ENCODE measurements at regions not wholly inside any gene's neighbourhood (a gene's known extent, or its start where the extent isn't known, plus 50 kb on each side); places are given as distances from the start of the nearest gene placed in this dataset.

- peak; percentile 68 for DNase-seq (ENCODE audit: low read depth)
- peaks cover 15% of the 10 kb centered on the region for H3K9me3 ChIP-seq (ENCODE audit: control insufficient read depth, low read length)
- no peaks in the 10 kb centered on the region for H3K36me3 ChIP-seq (ENCODE audit: control insufficient read depth, insufficient read depth, low read length, severe bottlenecking)
- peaks cover 17% of the 10 kb centered on the region for H3K4me1 ChIP-seq (ENCODE audit: control insufficient read depth, insufficient read depth, low read length)
- H3K9ac ChIP-seq (ENCODE audit: low read length) = no peak overlapping the region
- no peak overlapping the region for H3K4me3 ChIP-seq (ENCODE audit: low read length)
- no peaks in the 10 kb centered on the region for H3K27me3 ChIP-seq (replicated peaks; ENCODE audit: control insufficient read depth, insufficient read depth, low read length)
These were observed 247.5 kb downstream of the MREG start for GRCh38 chr2:215765729-215766360.

- no peaks in the 10 kb centered on the region for H3K27me3 ChIP-seq (replicated peaks; ENCODE audit: control insufficient read depth, insufficient read depth, low read length)
These were observed 248.8 kb downstream of the MREG start for GRCh38 chr2:215764441-215765048.

GRCh38 chr2:215760557-215760956 lies 252.8 kb downstream of the MREG start:
- H3K36me3 ChIP-seq (ENCODE audit: control insufficient read depth, insufficient read depth, low read length, severe bottlenecking) = no peaks in the 10 kb centered on the region
- no peak overlapping the region for H3K9ac ChIP-seq (ENCODE audit: low read length)
- no peaks in the 10 kb centered on the region for H3K27me3 ChIP-seq (replicated peaks; ENCODE audit: control insufficient read depth, insufficient read depth, low read length)
- H3K4me3 ChIP-seq (ENCODE audit: low read length) = no peak overlapping the region
- DNase-seq (ENCODE audit: low read depth) = no peak
- H3K4me1 ChIP-seq (ENCODE audit: control insufficient read depth, insufficient read depth, low read length) = peaks cover 39% of the 10 kb centered on the region
- H3K9me3 ChIP-seq (ENCODE audit: control insufficient read depth, low read length) = no peaks in the 10 kb centered on the region

More at GRCh38 chr2:215764441-215765048, 248.8 kb downstream of the MREG start:
- Histone ChIP-seq H3K36me3 (ENCODE audit: control insufficient read depth, insufficient read depth, low read length, severe bottlenecking) (no peaks in the 10 kb centered on the region), H3K4me1 (ENCODE audit: control insufficient read depth, insufficient read depth, low read length) (peaks cover 17% of the 10 kb centered on the region), H3K9ac (ENCODE audit: low read length) (peak overlapping the region; percentile 2), H3K4me3 (ENCODE audit: low read length) (peak overlapping the region; percentile 3), H3K9me3 (ENCODE audit: control insufficient read depth, low read length) (peaks cover 15% of the 10 kb centered on the region)
- DNase-seq (ENCODE audit: low read depth) = peak; percentile 72

GRCh38 chr2:215760091-215760490 lies 253.3 kb downstream of the MREG start:
- Histone ChIP-seq H3K9ac (ENCODE audit: low read length) (no peak overlapping the region), H3K27me3 (replicated peaks; ENCODE audit: control insufficient read depth, insufficient read depth, low read length) (no peaks in the 10 kb centered on the region), H3K9me3 (ENCODE audit: control insufficient read depth, low read length) (no peaks in the 10 kb centered on the region), H3K4me3 (ENCODE audit: low read length) (peak overlapping the region; percentile 38), H3K36me3 (ENCODE audit: control insufficient read depth, insufficient read depth, low read length, severe bottlenecking) (no peaks in the 10 kb centered on the region), H3K4me1 (ENCODE audit: control insufficient read depth, insufficient read depth, low read length) (peaks cover 43% of the 10 kb centered on the region)
- DNase-seq (ENCODE audit: low read depth) = no peak

- no peaks in the 10 kb centered on the region for H3K9me3 ChIP-seq (ENCODE audit: control insufficient read depth, low read length)
- H3K4me1 ChIP-seq (ENCODE audit: control insufficient read depth, insufficient read depth, low read length) = peaks cover 29% of the 10 kb centered on the region
- H3K36me3 ChIP-seq (ENCODE audit: control insufficient read depth, insufficient read depth, low read length, severe bottlenecking) = no peaks in the 10 kb centered on the region
- no peaks in the 10 kb centered on the region for H3K27me3 ChIP-seq (replicated peaks; ENCODE audit: control insufficient read depth, insufficient read depth, low read length)
- peak overlapping the region; percentile 48 for H3K4me3 ChIP-seq (ENCODE audit: low read length)
- peak overlapping the region; percentile 61 for H3K9ac ChIP-seq (ENCODE audit: low read length)
- peak; percentile 15 for DNase-seq (ENCODE audit: low read depth)
These were observed 254.7 kb downstream of the MREG start for GRCh38 chr2:215758691-215759090.

GRCh38 chr2:215756346-215756730 lies 257.0 kb downstream of the MREG start:
- no peak for DNase-seq (ENCODE audit: low read depth)

GRCh38 chr2:215755641-215756345 lies 257.6 kb downstream of the MREG start:
- H3K9me3 ChIP-seq (ENCODE audit: control insufficient read depth, low read length) = no peaks in the 10 kb centered on the region
- H3K27me3 ChIP-seq (replicated peaks; ENCODE audit: control insufficient read depth, insufficient read depth, low read length) = no peaks in the 10 kb centered on the region
- H3K9ac ChIP-seq (ENCODE audit: low read length) = peak overlapping the region; percentile 67
- peaks cover 39% of the 10 kb centered on the region for H3K4me1 ChIP-seq (ENCODE audit: control insufficient read depth, insufficient read depth, low read length)
- DNase-seq (ENCODE audit: low read depth) = peak; percentile 70
- peak overlapping the region; percentile 64 for H3K4me3 ChIP-seq (ENCODE audit: low read length)
- H3K36me3 ChIP-seq (ENCODE audit: control insufficient read depth, insufficient read depth, low read length, severe bottlenecking) = no peaks in the 10 kb centered on the region

More at GRCh38 chr2:215756346-215756730, 257.0 kb downstream of the MREG start:
- H3K27me3 ChIP-seq (replicated peaks; ENCODE audit: control insufficient read depth, insufficient read depth, low read length) = no peaks in the 10 kb centered on the region
- peak overlapping the region; percentile 64 for H3K4me3 ChIP-seq (ENCODE audit: low read length)
- peak overlapping the region; percentile 67 for H3K9ac ChIP-seq (ENCODE audit: low read length)
- no peaks in the 10 kb centered on the region for H3K36me3 ChIP-seq (ENCODE audit: control insufficient read depth, insufficient read depth, low read length, severe bottlenecking)
- peaks cover 33% of the 10 kb centered on the region for H3K4me1 ChIP-seq (ENCODE audit: control insufficient read depth, insufficient read depth, low read length)
- H3K9me3 ChIP-seq (ENCODE audit: control insufficient read depth, low read length) = no peaks in the 10 kb centered on the region

- H3K9ac ChIP-seq (ENCODE audit: low read length) = no peak overlapping the region
- no peaks in the 10 kb centered on the region for H3K36me3 ChIP-seq (ENCODE audit: control insufficient read depth, insufficient read depth, low read length, severe bottlenecking)
- no peak overlapping the region for H3K4me3 ChIP-seq (ENCODE audit: low read length)
- no peak for DNase-seq (ENCODE audit: low read depth)
- H3K27me3 ChIP-seq (replicated peaks; ENCODE audit: control insufficient read depth, insufficient read depth, low read length) = no peaks in the 10 kb centered on the region
- H3K9me3 ChIP-seq (ENCODE audit: control insufficient read depth, low read length) = no peaks in the 10 kb centered on the region
- H3K4me1 ChIP-seq (ENCODE audit: control insufficient read depth, insufficient read depth, low read length) = peaks cover 51% of the 10 kb centered on the region
These were observed 258.8 kb downstream of the MREG start for GRCh38 chr2:215754546-215754945.

GRCh38 chr2:215753808-215754207 lies 259.5 kb downstream of the MREG start:
- Histone ChIP-seq H3K4me3 (ENCODE audit: low read length) (no peak overlapping the region), H3K27me3 (replicated peaks; ENCODE audit: control insufficient read depth, insufficient read depth, low read length) (no peaks in the 10 kb centered on the region), H3K4me1 (ENCODE audit: control insufficient read depth, insufficient read depth, low read length) (peaks cover 52% of the 10 kb centered on the region), H3K9ac (ENCODE audit: low read length) (no peak overlapping the region), H3K9me3 (ENCODE audit: control insufficient read depth, low read length) (no peaks in the 10 kb centered on the region), H3K36me3 (ENCODE audit: control insufficient read depth, insufficient read depth, low read length, severe bottlenecking) (no peaks in the 10 kb centered on the region)
- DNase-seq (ENCODE audit: low read depth) = no peak

GRCh38 chr2:215752991-215753390 lies 260.4 kb downstream of the MREG start:
- no peak for DNase-seq (ENCODE audit: low read depth)
- Histone ChIP-seq H3K4me3 (ENCODE audit: low read length) (no peak overlapping the region), H3K9ac (ENCODE audit: low read length) (no peak overlapping the region), H3K27me3 (replicated peaks; ENCODE audit: control insufficient read depth, insufficient read depth, low read length) (no peaks in the 10 kb centered on the region), H3K9me3 (ENCODE audit: control insufficient read depth, low read length) (no peaks in the 10 kb centered on the region), H3K36me3 (ENCODE audit: control insufficient read depth, insufficient read depth, low read length, severe bottlenecking) (no peaks in the 10 kb centered on the region), H3K4me1 (ENCODE audit: control insufficient read depth, insufficient read depth, low read length) (peaks cover 55% of the 10 kb centered on the region)

GRCh38 chr2:215752436-215752835 lies 260.9 kb downstream of the MREG start:
- no peak for DNase-seq (ENCODE audit: low read depth)
- peaks cover 58% of the 10 kb centered on the region for H3K4me1 ChIP-seq (ENCODE audit: control insufficient read depth, insufficient read depth, low read length)
- H3K9ac ChIP-seq (ENCODE audit: low read length) = no peak overlapping the region
- no peaks in the 10 kb centered on the region for H3K36me3 ChIP-seq (ENCODE audit: control insufficient read depth, insufficient read depth, low read length, severe bottlenecking)
- no peaks in the 10 kb centered on the region for H3K27me3 ChIP-seq (replicated peaks; ENCODE audit: control insufficient read depth, insufficient read depth, low read length)
- H3K4me3 ChIP-seq (ENCODE audit: low read length) = no peak overlapping the region
- H3K9me3 ChIP-seq (ENCODE audit: control insufficient read depth, low read length) = no peaks in the 10 kb centered on the region
